Spinal cord (tissue), 9 donors: ENCODE measurements at regions not wholly inside any gene's neighbourhood (a gene's known extent, or its start where the extent isn't known, plus 50 kb on each side); places are given as distances from the start of the nearest gene placed in this dataset.

Experiments used
- DNase-seq, 6 donors: peaks; one replicate each; pipeline versions ENCODE4 v3.0.0 to v3.0.0-alpha.2; 2013 to 2015; ENCODE audit warnings: low spot score in 6 of 6, low read depth in 4 of 6
- H3K27ac ChIP-seq: one replicate; pipeline ENCODE4 v1.5.1; 2013; ENCODE audit warnings: low read depth, low read length, control low read depth
- H3K27me3 ChIP-seq: one replicate; pipeline ENCODE4 v1.6.1; 2013; ENCODE audit warnings: low read length; ENCODE audit not compliant: control insufficient read depth, insufficient read depth
- H3K36me3 ChIP-seq: one replicate; pipeline ENCODE4 v1.6.1; 2013; ENCODE audit warnings: low read length; ENCODE audit not compliant: control insufficient read depth, insufficient read depth
- H3K4me1 ChIP-seq: one replicate; pipeline ENCODE4 v1.6.1; 2013; ENCODE audit warnings: low read length; ENCODE audit not compliant: control insufficient read depth, insufficient read depth
- H3K4me3 ChIP-seq: one replicate; pipeline ENCODE4 v1.5.1; 2013; ENCODE audit warnings: low read depth, low read length, control low read depth
- H3K9me3 ChIP-seq: one replicate; pipeline ENCODE4 v1.6.1; 2013; ENCODE audit warnings: low read length; ENCODE audit not compliant: control insufficient read depth, insufficient read depth
- WGBS: methylation state at CpG from one replicate; pipeline ENCODE4 v1.1.5; 2013; ENCODE audit warnings: missing lambda C conversion rate; ENCODE audit not compliant: insufficient coverage; 5-methylcytosine and 5-hydroxymethylcytosine counted together
- donor health status: healthy.

DNA sequence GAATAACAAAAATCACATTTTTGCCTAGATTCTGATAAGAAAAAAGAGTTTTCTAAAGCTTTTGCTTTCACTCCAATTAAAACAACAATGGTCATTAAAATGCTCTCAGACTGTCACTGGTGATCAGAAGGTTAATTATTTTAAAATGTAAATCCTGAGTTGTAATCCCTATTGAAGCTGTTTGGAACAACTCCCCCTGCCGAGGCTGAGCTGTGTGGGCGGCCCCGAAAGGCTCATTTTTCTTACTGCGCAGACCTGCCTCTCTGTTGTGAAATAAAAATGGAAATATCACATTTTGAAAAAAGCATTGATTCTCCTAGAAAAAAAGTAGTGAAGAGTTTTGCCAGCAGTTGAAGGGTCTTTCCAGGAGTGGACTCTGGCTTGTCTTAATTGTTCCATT lies 174.8 kb upstream of the CDKN3 start:
- no peaks in the 10 kb centered on the region for H3K9me3 ChIP-seq
- H3K4me3 ChIP-seq = no peak overlapping the region
- H3K36me3 ChIP-seq = no peaks in the 10 kb centered on the region
- no peak overlapping the region for H3K27ac ChIP-seq
- peaks cover 18% of the 10 kb centered on the region for H3K4me1 ChIP-seq
- H3K27me3 ChIP-seq = peaks cover 28% of the 10 kb centered on the region
- WGBS = no CpG with 5 or more reads among the region's 4 CpGs
- no peak for DNase-seq

DNA sequence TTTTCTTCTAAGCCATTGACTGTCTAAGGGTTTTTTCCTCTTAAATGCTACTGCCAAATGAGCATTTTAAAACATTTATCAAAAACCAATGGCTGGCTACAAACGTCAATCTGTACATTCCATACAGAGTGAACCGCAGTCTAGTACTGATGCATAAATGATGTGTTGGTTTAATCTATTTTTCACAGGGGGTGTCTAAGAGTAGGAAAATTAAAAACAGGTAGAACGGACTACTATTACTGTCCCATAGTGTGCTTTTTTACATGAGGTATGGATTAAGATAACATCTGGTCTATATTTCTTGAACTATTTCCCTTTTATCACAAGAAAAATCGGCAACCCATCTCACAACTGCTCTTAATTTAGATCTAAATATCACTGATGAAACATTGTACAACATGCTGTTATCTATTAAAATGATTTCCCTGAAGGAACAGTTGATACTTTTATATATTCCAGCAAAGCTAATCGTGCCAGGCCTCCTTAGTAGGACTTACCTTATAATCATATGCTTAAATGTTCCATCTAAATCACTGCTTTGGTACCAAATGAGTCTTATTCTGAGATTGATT lies 172.9 kb upstream of the CDKN3 start:
- H3K27me3 ChIP-seq = peaks cover 24% of the 10 kb centered on the region
- no CpG with 5 or more reads among the region's 5 CpGs for WGBS

DNA sequence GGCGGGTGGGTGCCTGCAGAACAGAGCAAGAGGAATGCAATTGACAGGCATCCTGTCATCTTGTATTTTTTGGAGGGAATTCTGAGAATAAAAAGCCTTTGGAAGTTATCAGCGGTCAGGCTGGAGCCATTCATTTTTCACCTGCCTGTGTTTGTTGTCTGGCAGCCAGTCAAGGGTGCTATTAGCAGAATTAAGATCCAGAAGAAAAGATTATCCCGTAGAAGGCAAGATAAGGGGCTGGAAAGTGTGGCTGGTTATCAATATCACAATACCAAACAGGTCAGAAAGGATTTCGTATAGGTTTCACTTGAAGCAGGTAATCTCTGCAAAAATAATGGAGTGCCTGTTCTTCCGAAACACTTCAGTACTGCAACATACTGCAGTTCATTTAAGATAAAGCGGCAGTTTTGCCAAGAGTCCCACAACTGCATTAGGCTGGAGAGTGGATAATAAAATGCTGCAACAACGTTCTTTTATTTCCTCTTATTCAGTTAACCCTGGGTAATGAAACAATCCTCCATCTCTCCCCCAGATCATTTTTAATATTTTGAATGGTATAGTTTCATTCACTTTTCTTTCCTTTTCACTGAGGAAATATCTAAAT lies 171.2 kb upstream of the CDKN3 start:
- H3K27ac ChIP-seq = no peak overlapping the region
- peak in 1 of 6 donors; percentile 40 for DNase-seq
- no peaks in the 10 kb centered on the region for H3K9me3 ChIP-seq
- peaks cover under 1% of the 10 kb centered on the region for H3K4me1 ChIP-seq
- peaks cover 8% of the 10 kb centered on the region for H3K27me3 ChIP-seq
- no peak overlapping the region for H3K4me3 ChIP-seq
- no peaks in the 10 kb centered on the region for H3K36me3 ChIP-seq
- WGBS = 17% methylated on average over 1 of the region's 7 CpGs

More for the DNA sequence above, 172.9 kb upstream of the CDKN3 start:
- DNase-seq = peak in 1 of 6 donors; percentile 37
- H3K36me3 ChIP-seq = no peaks in the 10 kb centered on the region
- H3K9me3 ChIP-seq = no peaks in the 10 kb centered on the region
- H3K4me1 ChIP-seq = peaks cover 17% of the 10 kb centered on the region
- H3K4me3 ChIP-seq = no peak overlapping the region
- H3K27ac ChIP-seq = no peak overlapping the region

DNA sequence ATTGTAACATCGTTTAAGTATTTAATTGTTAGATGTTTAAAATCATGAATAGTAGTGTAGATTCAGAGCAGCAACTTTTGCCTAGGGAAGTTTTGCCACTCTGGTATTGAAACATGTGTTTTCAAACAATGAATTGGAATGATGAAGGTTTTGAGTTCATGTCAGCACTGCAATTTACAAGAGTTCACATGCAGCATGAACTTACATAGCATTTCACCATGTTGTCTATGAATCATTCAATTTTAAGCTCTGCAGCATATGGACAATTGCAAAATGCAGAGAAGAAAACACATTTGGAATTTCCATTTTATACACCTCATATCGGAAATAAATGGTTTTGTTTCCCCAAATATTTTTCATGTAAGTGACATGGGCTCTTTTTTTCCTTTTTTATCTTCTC lies 170.7 kb upstream of the CDKN3 start:
- no peaks in the 10 kb centered on the region for H3K9me3 ChIP-seq
- peaks cover 3% of the 10 kb centered on the region for H3K27me3 ChIP-seq
- DNase-seq = no peak
- H3K4me1 ChIP-seq = no peaks in the 10 kb centered on the region
- H3K36me3 ChIP-seq = no peaks in the 10 kb centered on the region
- H3K27ac ChIP-seq = no peak overlapping the region
- whole genome bisulfite sequencing = no CpG with 5 or more reads among the region's 2 CpGs
- H3K4me3 ChIP-seq = no peak overlapping the region

DNA sequence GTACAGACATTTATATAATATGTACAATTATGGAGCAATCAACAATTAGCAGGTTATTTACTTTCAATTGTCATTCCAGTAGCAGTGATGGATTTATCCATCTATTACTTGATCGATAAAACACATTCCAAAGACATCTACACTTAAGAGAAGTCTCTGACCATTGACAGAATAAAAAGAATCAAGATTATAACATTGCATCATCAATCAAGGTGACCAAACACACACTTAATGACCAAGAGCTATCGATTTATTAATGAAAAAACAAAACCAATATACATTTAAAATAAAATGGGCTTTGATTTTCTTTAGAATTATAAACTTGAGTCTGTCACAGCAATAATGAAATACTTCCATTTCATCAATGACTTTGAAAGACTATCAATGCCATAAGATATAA lies 170.2 kb upstream of the CDKN3 start:
- Histone ChIP-seq H3K27ac (no peak overlapping the region), H3K4me3 (no peak overlapping the region), H3K4me1 (no peaks in the 10 kb centered on the region), H3K27me3 (no peaks in the 10 kb centered on the region), H3K36me3 (no peaks in the 10 kb centered on the region), H3K9me3 (no peaks in the 10 kb centered on the region)
- 100% methylated on average over 1 of the region's 2 CpGs for WGBS
- DNase-seq = no peak

DNA sequence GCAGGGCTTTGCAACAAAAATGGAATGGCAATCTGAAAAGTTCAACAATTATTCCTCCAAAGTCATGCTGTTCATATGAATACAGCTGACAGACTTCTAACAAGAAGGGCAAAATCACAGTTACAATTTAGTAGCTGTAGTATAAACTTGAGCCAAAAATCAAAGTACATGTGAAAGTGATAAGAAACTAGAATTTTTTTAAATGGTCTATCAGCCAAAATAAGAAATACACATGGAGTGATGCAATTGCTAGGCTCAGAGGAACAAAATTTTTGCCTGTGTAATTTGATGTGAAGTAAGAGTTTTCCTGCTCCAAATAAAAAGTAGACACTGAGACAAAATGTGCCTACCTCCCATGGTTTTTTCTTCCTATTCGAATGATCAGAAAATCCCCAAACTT lies 167.7 kb upstream of the CDKN3 start:
- H3K4me3 ChIP-seq = no peak overlapping the region
- no peaks in the 10 kb centered on the region for H3K9me3 ChIP-seq
- DNase-seq = no peak
- no peaks in the 10 kb centered on the region for H3K4me1 ChIP-seq
- no peaks in the 10 kb centered on the region for H3K27me3 ChIP-seq
- H3K36me3 ChIP-seq = no peaks in the 10 kb centered on the region
- no CpG with 5 or more reads among the region's 1 CpG for WGBS
- no peak overlapping the region for H3K27ac ChIP-seq

DNA sequence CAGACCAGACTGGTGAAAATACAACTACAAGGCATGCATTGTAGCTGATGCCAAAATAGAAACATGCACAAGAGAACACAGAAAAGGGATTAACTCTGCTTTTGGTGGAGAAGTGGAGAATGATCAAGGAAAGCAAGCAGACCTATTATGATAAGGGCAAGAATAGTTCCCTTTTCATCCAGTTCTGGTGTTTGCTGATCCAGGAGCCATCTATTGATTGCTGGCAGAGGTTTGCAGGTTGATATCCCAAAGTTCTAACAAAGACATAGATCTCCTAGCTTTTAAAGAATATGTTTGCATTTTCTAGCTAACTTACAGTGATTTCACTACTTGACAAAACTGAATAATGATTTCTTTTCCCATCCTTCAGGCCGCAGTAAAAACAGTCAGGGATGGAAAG lies 166.2 kb upstream of the CDKN3 start:
- WGBS = 71% methylated on average over 1 of the region's 1 CpG

DNA sequence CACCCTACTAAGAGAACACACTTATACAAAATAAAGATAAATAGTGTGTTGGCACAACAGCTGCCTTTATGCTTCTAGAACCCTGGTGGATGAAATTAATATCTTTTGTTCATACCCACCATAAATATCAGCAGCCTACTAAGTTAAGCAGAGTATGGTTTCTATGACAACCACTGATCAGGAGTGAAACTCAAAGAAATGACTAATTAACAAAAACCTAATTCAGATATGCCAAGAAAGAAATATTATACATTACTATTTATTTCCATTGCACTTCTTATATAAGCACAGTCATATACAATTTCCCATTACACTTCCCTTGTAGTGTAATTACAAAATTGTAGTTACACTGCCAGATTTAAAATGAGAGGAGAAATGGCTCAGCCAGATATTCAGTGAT lies 164.1 kb upstream of the CDKN3 start:
- no peaks in the 10 kb centered on the region for H3K9me3 ChIP-seq
- H3K4me3 ChIP-seq = no peak overlapping the region
- no peak overlapping the region for H3K27ac ChIP-seq
- H3K4me1 ChIP-seq = no peaks in the 10 kb centered on the region
- DNase-seq = peak in 1 of 6 donors; percentile 40
- no peaks in the 10 kb centered on the region for H3K27me3 ChIP-seq
- no peaks in the 10 kb centered on the region for H3K36me3 ChIP-seq

More for the DNA sequence above, 166.2 kb upstream of the CDKN3 start:
- Histone ChIP-seq H3K36me3 (no peaks in the 10 kb centered on the region), H3K9me3 (no peaks in the 10 kb centered on the region), H3K27ac (no peak overlapping the region), H3K27me3 (no peaks in the 10 kb centered on the region), H3K4me3 (no peak overlapping the region), H3K4me1 (no peaks in the 10 kb centered on the region)
- DNase-seq = no peak

DNA sequence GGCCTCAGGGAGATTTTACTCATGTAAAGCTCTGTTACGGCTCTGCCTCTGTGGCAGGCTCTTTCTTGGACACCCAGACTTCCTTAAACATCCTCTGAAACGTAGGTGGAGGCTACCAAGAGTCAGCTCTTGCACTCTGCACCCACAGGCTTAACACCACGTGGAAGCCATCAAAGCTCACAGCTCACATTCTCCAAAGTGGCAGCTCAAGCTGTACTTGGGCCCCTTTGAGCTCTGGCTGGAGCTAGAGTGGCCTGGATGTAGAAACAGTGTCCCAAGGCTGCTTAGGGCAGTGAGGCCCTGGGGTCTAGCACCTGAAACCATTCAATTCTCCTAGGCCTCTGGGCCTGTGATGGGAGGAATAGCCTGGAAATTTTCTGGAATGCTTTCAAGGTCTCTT lies 155.3 kb upstream of the CDKN3 start:
- H3K27me3 ChIP-seq = no peaks in the 10 kb centered on the region
- H3K36me3 ChIP-seq = no peaks in the 10 kb centered on the region
- H3K4me3 ChIP-seq = no peak overlapping the region
- peaks cover 1% of the 10 kb centered on the region for H3K9me3 ChIP-seq
- no peak overlapping the region for H3K27ac ChIP-seq
- DNase-seq = no peak
- H3K4me1 ChIP-seq = no peaks in the 10 kb centered on the region
- 79% methylated on average over 3 of the region's 3 CpGs for WGBS

DNA sequence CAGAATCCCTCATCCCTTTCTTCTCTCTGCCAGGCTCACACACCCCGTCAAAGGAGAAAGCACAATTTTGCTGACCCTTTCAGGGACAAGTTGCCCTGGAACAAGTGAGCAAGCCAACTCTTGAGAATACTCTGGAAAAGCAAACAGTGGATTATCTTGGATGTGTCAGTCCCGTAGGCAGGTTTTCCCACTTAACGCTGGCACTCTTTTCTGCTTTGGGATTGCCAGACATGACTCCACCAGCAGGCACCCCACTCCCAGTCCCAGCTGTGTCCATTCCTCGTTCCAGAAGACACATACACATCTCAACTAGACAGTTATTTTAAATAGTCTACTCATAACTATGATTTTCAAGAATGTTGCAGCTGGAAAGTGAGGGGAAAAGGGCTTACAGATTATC lies 145.5 kb upstream of the CDKN3 start:
- no peaks in the 10 kb centered on the region for H3K36me3 ChIP-seq
- H3K27me3 ChIP-seq = no peaks in the 10 kb centered on the region
- no peak overlapping the region for H3K27ac ChIP-seq
- 87% methylated on average over 3 of the region's 4 CpGs for WGBS
- no peaks in the 10 kb centered on the region for H3K4me1 ChIP-seq
- H3K4me3 ChIP-seq = no peak overlapping the region
- no peaks in the 10 kb centered on the region for H3K9me3 ChIP-seq
- DNase-seq = no peak
